ENCODE measurements at regions not wholly inside any gene's neighbourhood (a gene's known extent, or its start where the extent isn't known, plus 50 kb on each side); places are given as distances from the start of the nearest gene placed in this dataset.

GRCh38 chr19:46945694-46946489, 73.7 kb upstream of the NPAS1 start:
- DNase-seq (ENCODE audit: unreplicated experiment) = no peak
- TF ChIP-seq CTCF (IDR thresholded peaks at IDR 0.05; ENCODE audit: unreplicated experiment) = no peak
- BruUV-seq (replicated peaks) = no TSS peak
- no peak overlapping the region for H3K4me3 Mint-ChIP-seq (ENCODE audit: unreplicated experiment)
- H3K27ac Mint-ChIP-seq (ENCODE audit: low read depth, unreplicated experiment) = no peak overlapping the region
- H3K4me1 Mint-ChIP-seq (ENCODE audit: insufficient read depth, unreplicated experiment) = peaks cover 8% of the 10 kb centered on the region
- H3K9me3 Mint-ChIP-seq (ENCODE audit: unreplicated experiment) = no peaks in the 10 kb centered on the region
- intact Hi-C loops (cut with micrococcal nuclease) = no loop called here
- ChIA-PET POLR2A (interaction anchor here (1.1 to 2.5 kb wide), 4 partner anchors 8 to 82 kb away, joined by 3 to 12 read pairs (median 4); no protein-coding TSS in a partner anchor), CTCF (interaction anchor here (1.0 to 2.8 kb wide), 2 partner anchors 27 to 46 kb away, joined by 4 to 13 read pairs; no protein-coding TSS in a partner anchor)
- peaks cover 42% of the 10 kb centered on the region for H3K36me3 Mint-ChIP-seq (ENCODE audit: insufficient read depth, unreplicated experiment)
- H3K27me3 Mint-ChIP-seq (ENCODE audit: insufficient read depth, unreplicated experiment) = no peaks in the 10 kb centered on the region

GRCh38 chr19:46946611-46947238, 72.9 kb upstream of the NPAS1 start:
- Mint-ChIP-seq H3K9me3 (ENCODE audit: unreplicated experiment) (no peaks in the 10 kb centered on the region), H3K27me3 (ENCODE audit: insufficient read depth, unreplicated experiment) (no peaks in the 10 kb centered on the region), H3K36me3 (ENCODE audit: insufficient read depth, unreplicated experiment) (peaks cover 46% of the 10 kb centered on the region), H3K4me3 (ENCODE audit: unreplicated experiment) (no peak overlapping the region), H3K27ac (ENCODE audit: low read depth, unreplicated experiment) (no peak overlapping the region), H3K4me1 (ENCODE audit: insufficient read depth, unreplicated experiment) (peaks cover 17% of the 10 kb centered on the region)
- intact Hi-C loops (cut with micrococcal nuclease) = no loop called here
- no TSS peak for BruUV-seq (replicated peaks)
- ChIA-PET CTCF (interaction anchor here (0.5 to 2.8 kb wide), 3 partner anchors 26 to 242 kb away, joined by 4 to 13 read pairs (median 6); no protein-coding TSS in a partner anchor), POLR2A (interaction anchor here (0.6 to 1.2 kb wide), 3 partner anchors 19 to 83 kb away, joined by 3 to 4 read pairs (median 4); no protein-coding TSS in a partner anchor)
- DNase-seq (ENCODE audit: unreplicated experiment) = no peak
- TF ChIP-seq CTCF (IDR thresholded peaks at IDR 0.05; ENCODE audit: unreplicated experiment) = no peak

GRCh38 chr19:46947866-46948265, 71.8 kb upstream of the NPAS1 start:
- peaks cover 21% of the 10 kb centered on the region for H3K4me1 Mint-ChIP-seq (ENCODE audit: insufficient read depth, unreplicated experiment)

More at GRCh38 chr19:46947866-46948265, 71.8 kb upstream of the NPAS1 start:
- intact Hi-C loops (cut with micrococcal nuclease) = no loop called here
- no peak for TF ChIP-seq CTCF (IDR thresholded peaks at IDR 0.05; ENCODE audit: unreplicated experiment)
- ChIA-PET POLR2A (no interaction called here), CTCF (no interaction called here)
- Mint-ChIP-seq H3K4me3 (ENCODE audit: unreplicated experiment) (no peak overlapping the region), H3K36me3 (ENCODE audit: insufficient read depth, unreplicated experiment) (peaks cover 46% of the 10 kb centered on the region), H3K27ac (ENCODE audit: low read depth, unreplicated experiment) (no peak overlapping the region), H3K27me3 (ENCODE audit: insufficient read depth, unreplicated experiment) (no peaks in the 10 kb centered on the region), H3K9me3 (ENCODE audit: unreplicated experiment) (no peaks in the 10 kb centered on the region)
- no peak for DNase-seq (ENCODE audit: unreplicated experiment)
- no TSS peak for BruUV-seq (replicated peaks)

Measured in MCF 10A (cell line).